ENCODE measurements at regions not wholly inside any gene's neighbourhood (a gene's known extent, or its start where the extent isn't known, plus 50 kb on each side); places are given as distances from the start of the nearest gene placed in this dataset.

DNA sequence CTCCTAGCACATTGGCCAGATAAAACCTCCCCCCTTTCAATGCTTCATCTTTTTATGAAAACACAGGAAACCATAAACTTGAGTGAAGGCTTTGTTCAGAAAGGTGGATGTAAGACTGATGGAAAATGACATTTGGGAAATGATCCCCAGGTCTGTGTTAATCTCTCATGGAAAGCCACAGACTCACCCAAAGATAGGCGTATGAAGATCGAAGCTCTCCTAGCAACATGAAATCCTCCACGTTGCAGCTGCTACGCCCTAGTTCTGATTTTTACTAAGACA, 63.4 kb upstream of the PTGR2 start:
- H3K9me3 ChIP-seq (ENCODE audit: control insufficient read depth, insufficient read depth, low read length), result no peaks in the 10 kb centered on the region
- peak overlapping the region; percentile 97 for H3K27ac ChIP-seq (ENCODE audit: low read length)
- intact Hi-C loops (cut with micrococcal nuclease), result loop anchor here (5.0 kb wide), 1 partner anchor 39 kb away; no protein-coding TSS in a partner anchor
- H3K4me3 Mint-ChIP-seq, result peak overlapping the region; percentile 96
- peak overlapping the region; percentile 92 to 96 for H3K27ac Mint-ChIP-seq
- no peaks in the 10 kb centered on the region for H3K36me3 ChIP-seq (ENCODE audit: control insufficient read depth, insufficient read depth, low read length)
- H3K4me1 Mint-ChIP-seq, result peaks cover 52 to 53% of the 10 kb centered on the region in 2 donors
- H3K4me3 ChIP-seq (ENCODE audit: low read length), result peak overlapping the region; percentile 67
- no peaks in the 10 kb centered on the region for H3K27me3 ChIP-seq (ENCODE audit: control insufficient read depth, insufficient read depth, low read length)
- TF ChIP-seq, protein P1, sequence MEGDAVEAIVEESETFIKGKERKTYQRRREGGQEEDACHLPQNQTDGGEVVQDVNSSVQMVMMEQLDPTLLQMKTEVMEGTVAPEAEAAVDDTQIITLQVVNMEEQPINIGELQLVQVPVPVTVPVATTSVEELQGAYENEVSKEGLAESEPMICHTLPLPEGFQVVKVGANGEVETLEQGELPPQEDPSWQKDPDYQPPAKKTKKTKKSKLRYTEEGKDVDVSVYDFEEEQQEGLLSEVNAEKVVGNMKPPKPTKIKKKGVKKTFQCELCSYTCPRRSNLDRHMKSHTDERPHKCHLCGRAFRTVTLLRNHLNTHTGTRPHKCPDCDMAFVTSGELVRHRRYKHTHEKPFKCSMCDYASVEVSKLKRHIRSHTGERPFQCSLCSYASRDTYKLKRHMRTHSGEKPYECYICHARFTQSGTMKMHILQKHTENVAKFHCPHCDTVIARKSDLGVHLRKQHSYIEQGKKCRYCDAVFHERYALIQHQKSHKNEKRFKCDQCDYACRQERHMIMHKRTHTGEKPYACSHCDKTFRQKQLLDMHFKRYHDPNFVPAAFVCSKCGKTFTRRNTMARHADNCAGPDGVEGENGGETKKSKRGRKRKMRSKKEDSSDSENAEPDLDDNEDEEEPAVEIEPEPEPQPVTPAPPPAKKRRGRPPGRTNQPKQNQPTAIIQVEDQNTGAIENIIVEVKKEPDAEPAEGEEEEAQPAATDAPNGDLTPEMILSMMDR (IDR thresholded peaks at IDR 0.05), result no peak
- WGBS (ENCODE audit: insufficient coverage), result 76% methylated on average over 2 of the region's 4 CpGs
- no peaks in the 10 kb centered on the region for H3K9me3 Mint-ChIP-seq
- H3K36me3 Mint-ChIP-seq, result no peaks in the 10 kb centered on the region
- H3K27me3 Mint-ChIP-seq (ENCODE audit: low read depth in 2 of 2), result no peaks in the 10 kb centered on the region
- H3K4me1 ChIP-seq (ENCODE audit: control insufficient read depth, insufficient read depth, low read length), result peaks cover 41% of the 10 kb centered on the region
- DNase-seq, result no peak
- ATAC-seq, result no peak

DNA sequence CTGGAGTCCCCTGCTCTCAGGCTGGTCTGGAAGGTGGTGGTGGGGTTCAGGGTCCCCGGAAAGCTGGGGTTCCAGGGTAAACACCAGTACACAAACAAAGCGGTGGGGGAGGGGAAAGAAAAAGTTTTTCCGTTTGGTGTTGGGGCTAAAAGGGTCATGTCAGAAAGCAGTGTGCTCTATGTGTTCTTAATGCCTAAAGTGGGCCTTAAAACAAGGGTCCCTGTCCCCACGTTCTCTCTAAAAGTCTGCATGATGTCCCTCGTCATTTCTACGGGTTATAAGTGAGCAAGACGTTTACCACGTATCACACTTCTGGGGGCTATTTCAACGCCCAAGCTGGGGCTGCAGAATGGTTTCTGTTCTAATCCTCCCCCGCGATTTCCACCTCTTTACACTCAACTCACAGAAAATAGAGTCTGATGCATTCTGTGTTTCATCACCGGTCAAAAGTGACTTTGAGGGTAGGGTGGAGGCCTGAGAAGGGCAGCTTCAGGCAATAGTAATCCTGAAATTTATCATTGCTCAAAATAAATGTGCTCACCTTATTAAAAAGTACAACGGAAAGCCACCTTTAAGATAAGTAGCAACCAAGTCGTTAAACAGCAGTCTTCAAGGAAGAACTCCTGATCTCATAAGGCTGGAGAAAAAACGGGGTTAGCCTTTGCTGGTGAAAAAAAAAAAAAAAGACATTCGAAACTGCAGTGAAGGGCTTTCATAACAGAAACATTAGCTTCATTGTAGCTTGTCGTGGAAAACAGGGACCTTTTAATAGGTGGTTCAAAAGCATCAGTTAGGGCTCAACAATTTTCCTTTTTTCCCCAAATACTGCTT, 63.9 kb upstream of the PTGR2 start:
- Histone ChIP-seq H3K27me3 (ENCODE audit: control insufficient read depth, insufficient read depth, low read length) (no peaks in the 10 kb centered on the region), H3K4me3 (ENCODE audit: low read length) (peak overlapping the region; percentile 67), H3K9me3 (ENCODE audit: control insufficient read depth, insufficient read depth, low read length) (no peaks in the 10 kb centered on the region), H3K36me3 (ENCODE audit: control insufficient read depth, insufficient read depth, low read length) (no peaks in the 10 kb centered on the region), H3K27ac (ENCODE audit: low read length) (peak overlapping the region; percentile 97), H3K4me1 (ENCODE audit: control insufficient read depth, insufficient read depth, low read length) (peaks cover 46% of the 10 kb centered on the region)
- TF ChIP-seq, protein P1 (IDR thresholded peaks at IDR 0.05), result no peak
- Mint-ChIP-seq H3K36me3 (no peaks in the 10 kb centered on the region), H3K27ac (peak overlapping the region; percentile 92 to 96), H3K27me3 (ENCODE audit: low read depth in 2 of 2) (no peaks in the 10 kb centered on the region), H3K4me1 (peaks cover 57 to 58% of the 10 kb centered on the region in 2 donors), H3K4me3 (peak overlapping the region; percentile 96), H3K9me3 (no peaks in the 10 kb centered on the region)
- ATAC-seq (peak in 2 of 3 donors; percentile 8 to 13), DNase-seq (peak in 1 of 2 donors; percentile 54)
- intact Hi-C loops (cut with micrococcal nuclease), result loop anchor here (1.0 to 5.0 kb wide), 3 partner anchors 27 to 40 kb away; a partner anchor contains a TSS
- WGBS (ENCODE audit: insufficient coverage), result 0% methylated on average over 14 of the region's 17 CpGs

DNA sequence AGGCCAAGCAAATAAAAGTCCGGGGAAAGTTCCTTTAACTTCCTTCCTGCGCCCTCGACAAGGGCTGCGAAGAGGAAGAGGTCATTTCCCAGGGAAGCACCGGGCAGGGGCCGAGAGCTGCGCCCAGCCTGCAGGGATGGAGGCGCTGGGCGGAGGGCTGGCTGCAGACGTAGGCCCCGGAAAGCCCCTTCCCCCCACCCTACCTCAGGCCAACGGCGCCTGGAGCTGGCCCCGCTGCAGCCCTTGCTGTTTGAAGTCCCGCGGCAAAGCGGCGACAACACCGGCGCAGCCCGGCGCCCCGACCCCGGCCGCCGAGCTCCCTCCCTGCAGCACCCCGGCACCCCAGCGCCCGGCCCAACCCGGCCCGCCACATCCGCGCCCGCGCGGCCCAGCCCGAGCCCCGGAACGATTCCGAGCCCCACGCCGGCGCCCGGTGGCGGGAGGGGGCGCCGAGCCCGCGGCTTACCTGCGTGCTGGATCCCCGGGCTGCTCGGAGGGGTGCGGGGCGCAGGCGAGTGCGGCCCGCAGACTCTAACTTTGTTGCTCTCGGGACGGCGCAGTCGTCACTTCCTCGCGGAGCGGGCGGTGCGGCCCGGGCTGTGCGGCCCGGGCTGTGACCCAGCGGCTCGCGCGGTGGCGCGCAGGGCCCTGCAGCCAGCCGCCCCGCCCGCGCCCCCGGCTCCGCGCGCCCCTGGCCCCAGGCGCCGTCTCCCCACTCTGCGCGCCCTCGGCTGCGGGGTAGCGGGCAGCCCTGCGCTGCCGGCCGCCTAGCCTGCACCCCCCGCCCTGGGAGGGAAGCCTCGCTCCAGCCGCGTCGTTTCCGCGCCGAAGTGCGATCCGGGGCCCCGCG, 64.8 kb upstream of the PTGR2 start:
- H3K27ac Mint-ChIP-seq, result peak overlapping the region; percentile 92 to 96
- H3K36me3 Mint-ChIP-seq, result no peaks in the 10 kb centered on the region
- DNase-seq, result peak; percentile 61 to 79
- intact Hi-C loops (cut with micrococcal nuclease), result loop anchor here (1.0 to 5.0 kb wide), 3 partner anchors 27 to 40 kb away; a partner anchor contains a TSS
- H3K4me3 Mint-ChIP-seq, result peak overlapping the region; percentile 96
- Histone ChIP-seq H3K27ac (ENCODE audit: low read length) (peak overlapping the region; percentile 97), H3K36me3 (ENCODE audit: control insufficient read depth, insufficient read depth, low read length) (no peaks in the 10 kb centered on the region), H3K4me3 (ENCODE audit: low read length) (peak overlapping the region; percentile 71), H3K9me3 (ENCODE audit: control insufficient read depth, insufficient read depth, low read length) (no peaks in the 10 kb centered on the region), H3K27me3 (ENCODE audit: control insufficient read depth, insufficient read depth, low read length) (no peaks in the 10 kb centered on the region), H3K4me1 (ENCODE audit: control insufficient read depth, insufficient read depth, low read length) (peaks cover 52% of the 10 kb centered on the region)
- H3K9me3 Mint-ChIP-seq, result no peaks in the 10 kb centered on the region
- TF ChIP-seq, protein P1 (IDR thresholded peaks at IDR 0.05), result no peak
- H3K27me3 Mint-ChIP-seq (ENCODE audit: low read depth in 2 of 2), result no peaks in the 10 kb centered on the region
- peak; percentile 58 to 79 (median 74) for ATAC-seq
- under 1% methylated on average over 105 of the region's 105 CpGs for whole genome bisulfite sequencing (ENCODE audit: insufficient coverage)
- H3K4me1 Mint-ChIP-seq, result peaks cover 61 to 62% of the 10 kb centered on the region in 2 donors
